ENCODE measurements at regions not wholly inside any gene's neighbourhood (a gene's known extent, or its start where the extent isn't known, plus 50 kb on each side); places are given as distances from the start of the nearest gene placed in this dataset.

DNA sequence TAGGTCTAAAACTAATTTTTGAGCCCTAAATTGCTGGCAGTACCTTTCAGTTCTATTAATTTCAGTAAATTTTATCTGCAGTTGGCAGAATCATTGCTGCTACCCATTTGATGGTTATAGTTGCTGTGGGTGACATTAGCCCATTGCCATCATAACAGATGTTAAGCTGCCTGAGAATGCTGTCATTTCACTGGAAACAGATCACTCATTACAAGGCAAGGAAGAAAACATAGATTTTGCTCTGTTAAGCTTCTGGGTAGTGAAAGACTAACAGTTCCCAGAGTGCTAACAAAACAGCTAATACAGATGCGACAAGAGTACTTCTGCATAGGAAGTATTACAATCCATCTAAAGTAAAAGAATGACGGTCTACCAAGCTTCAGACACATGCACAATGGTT is 213.2 kb downstream of the SPANXN3 start (continued):
- TF ChIP-seq STAT1 (IDR thresholded peaks at IDR 0.05; ENCODE audit: unreplicated experiment) (no peak), CREB1 (CRISPR knock-in tag; IDR thresholded peaks at IDR 0.05; ENCODE audit: low read depth) (no peak)

- H2AFZ ChIP-seq: no peak overlapping the region
- no peaks in the 10 kb centered on the region for H3K4me1 ChIP-seq (ENCODE audit: insufficient read depth)
- H3K9me2 ChIP-seq (ENCODE audit: insufficient read depth): no peaks in the 10 kb centered on the region
- no peak overlapping the region for H3K27ac Mint-ChIP-seq
- no peaks in the 10 kb centered on the region for H3K79me2 ChIP-seq (replicated peaks; ENCODE audit: insufficient read depth)
- H4K20me1 ChIP-seq (replicated peaks; ENCODE audit: insufficient read depth): no peaks in the 10 kb centered on the region
- no peaks in the 10 kb centered on the region for H3K4me1 Mint-ChIP-seq
- no peak overlapping the region for H3K27ac ChIP-seq (ENCODE audit: low read depth)
- H3K9me3 Mint-ChIP-seq: no peaks in the 10 kb centered on the region; the same call in 1 of the 3 replicates
- no peaks in the 10 kb centered on the region for H3F3A ChIP-seq (replicated peaks; ENCODE audit: low read depth)
- no peaks in the 10 kb centered on the region for H3K27me3 ChIP-seq (ENCODE audit: insufficient read depth)
- no peaks in the 10 kb centered on the region for H3K27me3 Mint-ChIP-seq (ENCODE audit: insufficient read depth, low read depth, poor library complexity)
- no peak overlapping the region for H3K4me2 ChIP-seq
- H3K4me3 ChIP-seq: no peak overlapping the region
- TF ChIP-seq CREB1 (CRISPR knock-in tag; IDR thresholded peaks at IDR 0.05; ENCODE audit: low read depth): no peak
- no peak for TF ChIP-seq ETS1 (IDR thresholded peaks at IDR 0.05)
- TF ChIP-seq JUNB (IDR thresholded peaks at IDR 0.05; ENCODE audit: unreplicated experiment): no peak
- no peak for TF ChIP-seq ZNF114 (CRISPR knock-in tag; IDR thresholded peaks at IDR 0.05)
- TF ChIP-seq EZH2 (IDR thresholded peaks at IDR 0.05; ENCODE audit: low read depth, unreplicated experiment): no peak
- TF ChIP-seq ZNF331 (CRISPR knock-in tag; IDR thresholded peaks at IDR 0.05; ENCODE audit: low read depth): no peak
- TF ChIP-seq, protein P1, sequence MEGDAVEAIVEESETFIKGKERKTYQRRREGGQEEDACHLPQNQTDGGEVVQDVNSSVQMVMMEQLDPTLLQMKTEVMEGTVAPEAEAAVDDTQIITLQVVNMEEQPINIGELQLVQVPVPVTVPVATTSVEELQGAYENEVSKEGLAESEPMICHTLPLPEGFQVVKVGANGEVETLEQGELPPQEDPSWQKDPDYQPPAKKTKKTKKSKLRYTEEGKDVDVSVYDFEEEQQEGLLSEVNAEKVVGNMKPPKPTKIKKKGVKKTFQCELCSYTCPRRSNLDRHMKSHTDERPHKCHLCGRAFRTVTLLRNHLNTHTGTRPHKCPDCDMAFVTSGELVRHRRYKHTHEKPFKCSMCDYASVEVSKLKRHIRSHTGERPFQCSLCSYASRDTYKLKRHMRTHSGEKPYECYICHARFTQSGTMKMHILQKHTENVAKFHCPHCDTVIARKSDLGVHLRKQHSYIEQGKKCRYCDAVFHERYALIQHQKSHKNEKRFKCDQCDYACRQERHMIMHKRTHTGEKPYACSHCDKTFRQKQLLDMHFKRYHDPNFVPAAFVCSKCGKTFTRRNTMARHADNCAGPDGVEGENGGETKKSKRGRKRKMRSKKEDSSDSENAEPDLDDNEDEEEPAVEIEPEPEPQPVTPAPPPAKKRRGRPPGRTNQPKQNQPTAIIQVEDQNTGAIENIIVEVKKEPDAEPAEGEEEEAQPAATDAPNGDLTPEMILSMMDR (conservative IDR thresholded peaks at IDR 0.05; ENCODE audit: low read depth in 2 of 2): no peak
- no peak for TF ChIP-seq NANOG (IDR thresholded peaks at IDR 0.05; ENCODE audit: borderline replicate concordance)
- no peak for TF ChIP-seq EZH2phosphoT487 (IDR thresholded peaks at IDR 0.05; ENCODE audit: unreplicated experiment)
- no peak for TF ChIP-seq POLR2AphosphoS5 (IDR thresholded peaks at IDR 0.05; ENCODE audit: low read depth)
- TF ChIP-seq ZNF462 (CRISPR knock-in tag; IDR thresholded peaks at IDR 0.05): no peak
- TF ChIP-seq, protein P2, sequence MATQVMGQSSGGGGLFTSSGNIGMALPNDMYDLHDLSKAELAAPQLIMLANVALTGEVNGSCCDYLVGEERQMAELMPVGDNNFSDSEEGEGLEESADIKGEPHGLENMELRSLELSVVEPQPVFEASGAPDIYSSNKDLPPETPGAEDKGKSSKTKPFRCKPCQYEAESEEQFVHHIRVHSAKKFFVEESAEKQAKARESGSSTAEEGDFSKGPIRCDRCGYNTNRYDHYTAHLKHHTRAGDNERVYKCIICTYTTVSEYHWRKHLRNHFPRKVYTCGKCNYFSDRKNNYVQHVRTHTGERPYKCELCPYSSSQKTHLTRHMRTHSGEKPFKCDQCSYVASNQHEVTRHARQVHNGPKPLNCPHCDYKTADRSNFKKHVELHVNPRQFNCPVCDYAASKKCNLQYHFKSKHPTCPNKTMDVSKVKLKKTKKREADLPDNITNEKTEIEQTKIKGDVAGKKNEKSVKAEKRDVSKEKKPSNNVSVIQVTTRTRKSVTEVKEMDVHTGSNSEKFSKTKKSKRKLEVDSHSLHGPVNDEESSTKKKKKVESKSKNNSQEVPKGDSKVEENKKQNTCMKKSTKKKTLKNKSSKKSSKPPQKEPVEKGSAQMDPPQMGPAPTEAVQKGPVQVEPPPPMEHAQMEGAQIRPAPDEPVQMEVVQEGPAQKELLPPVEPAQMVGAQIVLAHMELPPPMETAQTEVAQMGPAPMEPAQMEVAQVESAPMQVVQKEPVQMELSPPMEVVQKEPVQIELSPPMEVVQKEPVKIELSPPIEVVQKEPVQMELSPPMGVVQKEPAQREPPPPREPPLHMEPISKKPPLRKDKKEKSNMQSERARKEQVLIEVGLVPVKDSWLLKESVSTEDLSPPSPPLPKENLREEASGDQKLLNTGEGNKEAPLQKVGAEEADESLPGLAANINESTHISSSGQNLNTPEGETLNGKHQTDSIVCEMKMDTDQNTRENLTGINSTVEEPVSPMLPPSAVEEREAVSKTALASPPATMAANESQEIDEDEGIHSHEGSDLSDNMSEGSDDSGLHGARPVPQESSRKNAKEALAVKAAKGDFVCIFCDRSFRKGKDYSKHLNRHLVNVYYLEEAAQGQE (IDR thresholded peaks at IDR 0.05; ENCODE audit: unreplicated experiment): no peak
- TF ChIP-seq STAT1 (IDR thresholded peaks at IDR 0.05; ENCODE audit: unreplicated experiment): no peak
- H3K36me3 ChIP-seq (ENCODE audit: insufficient read depth): no peaks in the 10 kb centered on the region
- no peak overlapping the region for H3K4me3 Mint-ChIP-seq
- no peak for DNase-seq (ENCODE audit: low spot score)
- H3K36me3 Mint-ChIP-seq (ENCODE audit: low read depth): no peaks in the 10 kb centered on the region
- no peak for ATAC-seq
Observed at GRCh38 chrX:143298663-143299241, 218.5 kb downstream of the SPANXN3 start.

Measured in GM23338 (cell line).